ENCODE measurements at regions not wholly inside any gene's neighbourhood (a gene's known extent, or its start where the extent isn't known, plus 50 kb on each side); places are given as distances from the start of the nearest gene placed in this dataset.

GRCh38 chr9:86452201-86452828 is 98.1 kb upstream of the TUT7 start:
- TF ChIP-seq MXI1 (conservative IDR thresholded peaks at IDR 0.05; ENCODE audit: poor library complexity, severe bottlenecking) (no peak), SMC3 (conservative IDR thresholded peaks at IDR 0.05; ENCODE audit: poor library complexity) (no peak), POLR2AphosphoS5 (IDR thresholded peaks at IDR 0.05) (no peak), EP300 (conservative IDR thresholded peaks at IDR 0.05; ENCODE audit: poor library complexity, severe bottlenecking) (no peak), REST (IDR thresholded peaks at IDR 0.05; ENCODE audit: borderline replicate concordance) (no peak), RAD21 (conservative IDR thresholded peaks at IDR 0.05) (no peak), TAF1 (IDR thresholded peaks at IDR 0.05; ENCODE audit: low read depth) (no peak), EZH2 (IDR thresholded peaks at IDR 0.05; ENCODE audit: borderline replicate concordance, insufficient read depth, low read length, poor library complexity, severe bottlenecking) (no peak)
- TF ChIP-seq, protein P1, sequence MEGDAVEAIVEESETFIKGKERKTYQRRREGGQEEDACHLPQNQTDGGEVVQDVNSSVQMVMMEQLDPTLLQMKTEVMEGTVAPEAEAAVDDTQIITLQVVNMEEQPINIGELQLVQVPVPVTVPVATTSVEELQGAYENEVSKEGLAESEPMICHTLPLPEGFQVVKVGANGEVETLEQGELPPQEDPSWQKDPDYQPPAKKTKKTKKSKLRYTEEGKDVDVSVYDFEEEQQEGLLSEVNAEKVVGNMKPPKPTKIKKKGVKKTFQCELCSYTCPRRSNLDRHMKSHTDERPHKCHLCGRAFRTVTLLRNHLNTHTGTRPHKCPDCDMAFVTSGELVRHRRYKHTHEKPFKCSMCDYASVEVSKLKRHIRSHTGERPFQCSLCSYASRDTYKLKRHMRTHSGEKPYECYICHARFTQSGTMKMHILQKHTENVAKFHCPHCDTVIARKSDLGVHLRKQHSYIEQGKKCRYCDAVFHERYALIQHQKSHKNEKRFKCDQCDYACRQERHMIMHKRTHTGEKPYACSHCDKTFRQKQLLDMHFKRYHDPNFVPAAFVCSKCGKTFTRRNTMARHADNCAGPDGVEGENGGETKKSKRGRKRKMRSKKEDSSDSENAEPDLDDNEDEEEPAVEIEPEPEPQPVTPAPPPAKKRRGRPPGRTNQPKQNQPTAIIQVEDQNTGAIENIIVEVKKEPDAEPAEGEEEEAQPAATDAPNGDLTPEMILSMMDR (IDR thresholded peaks at IDR 0.05; ENCODE audit: poor library complexity, severe bottlenecking), result no peak
- no peak overlapping the region for H3K27ac ChIP-seq (ENCODE audit: low read length)
- H3K9ac ChIP-seq (ENCODE audit: low read length), result no peak overlapping the region
- H3K36me3 ChIP-seq (ENCODE audit: insufficient read depth, low read length), result no peaks in the 10 kb centered on the region
- no peaks in the 10 kb centered on the region for H3K9me2 ChIP-seq (ENCODE audit: insufficient read depth, low read length)
- H3K4me2 ChIP-seq (ENCODE audit: low read length), result no peak overlapping the region
- no peak overlapping the region for H3K4me3 ChIP-seq (ENCODE audit: low read length)
- H3K9me3 ChIP-seq (ENCODE audit: low read length), result no peaks in the 10 kb centered on the region
- no peak overlapping the region for H2AFZ ChIP-seq (ENCODE audit: low read depth, low read length)
- H3F3A ChIP-seq (ENCODE audit: insufficient read depth, low read length, poor library complexity, severe bottlenecking), result no peaks in the 10 kb centered on the region
- H4K20me1 ChIP-seq (ENCODE audit: insufficient read depth), result no peaks in the 10 kb centered on the region
- no peaks in the 10 kb centered on the region for H3K79me2 ChIP-seq (replicated peaks; ENCODE audit: insufficient read depth, low read length)
- H3K27me3 ChIP-seq (ENCODE audit: insufficient read depth, low read depth, low read length), result no peaks in the 10 kb centered on the region

- Histone ChIP-seq H2AFZ (ENCODE audit: low read depth, low read length) (no peak overlapping the region), H3F3A (ENCODE audit: insufficient read depth, low read length, poor library complexity, severe bottlenecking) (no peaks in the 10 kb centered on the region), H3K4me3 (ENCODE audit: low read length) (no peak overlapping the region), H3K9ac (ENCODE audit: low read length) (no peak overlapping the region), H3K9me2 (ENCODE audit: insufficient read depth, low read length) (no peaks in the 10 kb centered on the region), H3K36me3 (ENCODE audit: insufficient read depth, low read length) (no peaks in the 10 kb centered on the region), H3K79me2 (replicated peaks; ENCODE audit: insufficient read depth, low read length) (no peaks in the 10 kb centered on the region), H3K9me3 (ENCODE audit: low read length) (no peaks in the 10 kb centered on the region), H4K20me1 (ENCODE audit: insufficient read depth) (no peaks in the 10 kb centered on the region), H3K4me2 (ENCODE audit: low read length) (no peak overlapping the region), H3K27me3 (ENCODE audit: insufficient read depth, low read depth, low read length) (no peaks in the 10 kb centered on the region), H3K27ac (ENCODE audit: low read length) (no peak overlapping the region)
- TF ChIP-seq EZH2 (IDR thresholded peaks at IDR 0.05; ENCODE audit: borderline replicate concordance, insufficient read depth, low read length, poor library complexity, severe bottlenecking) (no peak), MXI1 (conservative IDR thresholded peaks at IDR 0.05; ENCODE audit: poor library complexity, severe bottlenecking) (no peak), REST (IDR thresholded peaks at IDR 0.05; ENCODE audit: borderline replicate concordance) (no peak), EP300 (conservative IDR thresholded peaks at IDR 0.05; ENCODE audit: poor library complexity, severe bottlenecking) (no peak), RAD21 (conservative IDR thresholded peaks at IDR 0.05) (no peak), POLR2AphosphoS5 (IDR thresholded peaks at IDR 0.05) (no peak), SMC3 (conservative IDR thresholded peaks at IDR 0.05; ENCODE audit: poor library complexity) (no peak), TAF1 (IDR thresholded peaks at IDR 0.05; ENCODE audit: low read depth) (no peak)
- TF ChIP-seq, protein P1 (IDR thresholded peaks at IDR 0.05; ENCODE audit: poor library complexity, severe bottlenecking), result no peak
These were observed 95.0 kb upstream of the TUT7 start for GRCh38 chr9:86449246-86449645.

Data from neural cell (in vitro differentiated cells).